OCI-LY1 (cell line): ENCODE measurements at regions not wholly inside any gene's neighbourhood (a gene's known extent, or its start where the extent isn't known, plus 50 kb on each side); places are given as distances from the start of the nearest gene placed in this dataset.

Source experiments
- CTCF ChIP-seq: fragments of 200-600 bp; sonication (generic), shearing (Covaris generic); IDR thresholded peaks from 2 replicates; pipeline ENCODE4 v1.5.1; 2017; ENCODE audit warnings: mild to moderate bottlenecking, antibody characterized with exemption, low read length, moderate library complexity, mixed read lengths
- EZH2 ChIP-seq: fragments of 200-600 bp; sonication (generic), shearing (Covaris generic); IDR thresholded peaks from 2 replicates; pipeline ENCODE4 v1.8.0; 2017; ENCODE audit warnings: borderline replicate concordance, mixed run types, mild to moderate bottlenecking, antibody characterized with exemption, low read length, moderate library complexity, mixed read lengths

GRCh38 chr1:208763971-208764370 is 519.8 kb upstream of the PLXNA2 start:
- TF ChIP-seq CTCF (no peak), EZH2 (no peak)
